Adipocyte (in vitro differentiated cells): ENCODE measurements at regions not wholly inside any gene's neighbourhood (a gene's known extent, or its start where the extent isn't known, plus 50 kb on each side); places are given as distances from the start of the nearest gene placed in this dataset.
"Not testable (repeated sequence)": the region's sequence is repeated elsewhere in the genome, so short reads cannot be mapped to it uniquely, and the experiment has no call there.

Experiments used
- DNase-seq: peaks from one replicate; pipeline ENCODE4 v3.0.0-alpha.2; 2015; ENCODE audit warnings: low read depth
- H3K27me3 ChIP-seq: replicated peaks from 2 replicates; pipeline ENCODE4 v1.7.0; 2013; ENCODE audit warnings: mild to moderate bottlenecking, low read length, moderate library complexity; ENCODE audit not compliant: control insufficient read depth, insufficient read depth
- H3K36me3 ChIP-seq: 2 replicates; pipeline ENCODE4 v1.7.0; 2013; ENCODE audit warnings: low read length, mild to moderate bottlenecking, moderate library complexity; ENCODE audit not compliant: control insufficient read depth, insufficient read depth, severe bottlenecking
- H3K4me1 ChIP-seq: 2 replicates; pipeline ENCODE4 v1.7.0; 2013; ENCODE audit warnings: mild to moderate bottlenecking, low read length, moderate library complexity; ENCODE audit not compliant: control insufficient read depth, insufficient read depth
- H3K4me3 ChIP-seq: 2 replicates; pipeline ENCODE4 v1.7.0; 2013; ENCODE audit warnings: mild to moderate bottlenecking, low read length, moderate library complexity
- H3K9ac ChIP-seq: 2 replicates; pipeline ENCODE4 v1.7.0; 2013; ENCODE audit warnings: mild to moderate bottlenecking, low read length, moderate library complexity
- H3K9me3 ChIP-seq: 2 replicates; pipeline ENCODE4 v1.7.0; 2013; ENCODE audit warnings: mild to moderate bottlenecking, low read length, moderate library complexity; ENCODE audit not compliant: control insufficient read depth

GRCh38 chr5:166883016-166883415 is 1408.4 kb upstream of the WWC1 start:
- no peak for DNase-seq
- H3K4me3 ChIP-seq: no peak overlapping the region
- H3K9ac ChIP-seq: no peak overlapping the region
- H3K27me3 ChIP-seq: no peaks in the 10 kb centered on the region
- H3K4me1 ChIP-seq: no peaks in the 10 kb centered on the region
- H3K36me3 ChIP-seq: no peaks in the 10 kb centered on the region
- H3K9me3 ChIP-seq: no peaks in the 10 kb centered on the region

GRCh38 chr5:166898166-166898565 is 1393.3 kb upstream of the WWC1 start:
- Histone ChIP-seq H3K9me3 (peaks cover 3% of the 10 kb centered on the region), H3K36me3 (no peaks in the 10 kb centered on the region), H3K27me3 (no peaks in the 10 kb centered on the region), H3K4me3 (no peak overlapping the region), H3K4me1 (no peaks in the 10 kb centered on the region), H3K9ac (no peak overlapping the region)
- no peak for DNase-seq

- Histone ChIP-seq H3K36me3 (no peaks in the 10 kb centered on the region), H3K9ac (no peak overlapping the region), H3K9me3 (no peaks in the 10 kb centered on the region), H3K27me3 (no peaks in the 10 kb centered on the region), H3K4me3 (no peak overlapping the region), H3K4me1 (no peaks in the 10 kb centered on the region)
- no peak for DNase-seq
These were observed 1392.1 kb upstream of the WWC1 start for GRCh38 chr5:166899343-166899742.

- peaks cover 5% of the 10 kb centered on the region for H3K4me1 ChIP-seq
- DNase-seq: no peak
- H3K9me3 ChIP-seq: no peaks in the 10 kb centered on the region
- no peaks in the 10 kb centered on the region for H3K27me3 ChIP-seq
- H3K36me3 ChIP-seq: no peaks in the 10 kb centered on the region
- H3K4me3 ChIP-seq: no peak overlapping the region
- no peak overlapping the region for H3K9ac ChIP-seq
These were observed 1386.9 kb upstream of the WWC1 start for GRCh38 chr5:166904571-166904970.

- Histone ChIP-seq H3K27me3 (no peaks in the 10 kb centered on the region), H3K36me3 (no peaks in the 10 kb centered on the region), H3K4me3 (no peak overlapping the region), H3K4me1 (peaks cover 5% of the 10 kb centered on the region), H3K9ac (no peak overlapping the region), H3K9me3 (no peaks in the 10 kb centered on the region)
- no peak for DNase-seq
These were observed 1384.3 kb upstream of the WWC1 start for GRCh38 chr5:166906991-166907713.

- no peaks in the 10 kb centered on the region for H3K27me3 ChIP-seq
- H3K4me1 ChIP-seq: peaks cover 5% of the 10 kb centered on the region
- no peak for DNase-seq
- H3K4me3 ChIP-seq: no peak overlapping the region
- H3K9me3 ChIP-seq: no peaks in the 10 kb centered on the region
- no peak overlapping the region for H3K9ac ChIP-seq
- H3K36me3 ChIP-seq: no peaks in the 10 kb centered on the region
These were observed 1382.4 kb upstream of the WWC1 start for GRCh38 chr5:166909040-166909439.

GRCh38 chr5:166909926-166910325 is 1381.5 kb upstream of the WWC1 start:
- no peak overlapping the region for H3K4me3 ChIP-seq
- peaks cover 5% of the 10 kb centered on the region for H3K4me1 ChIP-seq
- no peak for DNase-seq
- H3K9ac ChIP-seq: no peak overlapping the region
- no peaks in the 10 kb centered on the region for H3K36me3 ChIP-seq
- no peaks in the 10 kb centered on the region for H3K27me3 ChIP-seq
- no peaks in the 10 kb centered on the region for H3K9me3 ChIP-seq

- Histone ChIP-seq H3K9ac (no peak overlapping the region), H3K36me3 (no peaks in the 10 kb centered on the region), H3K9me3 (no peaks in the 10 kb centered on the region), H3K27me3 (no peaks in the 10 kb centered on the region), H3K4me1 (peaks cover 5% of the 10 kb centered on the region), H3K4me3 (no peak overlapping the region)
- DNase-seq: no peak
These were observed 1380.5 kb upstream of the WWC1 start for GRCh38 chr5:166910995-166911394.

- Histone ChIP-seq H3K4me3 (no peak overlapping the region), H3K9ac (no peak overlapping the region), H3K4me1 (no peaks in the 10 kb centered on the region), H3K27me3 (no peaks in the 10 kb centered on the region), H3K36me3 (no peaks in the 10 kb centered on the region), H3K9me3 (no peaks in the 10 kb centered on the region)
- DNase-seq: no peak
These were observed 1375.4 kb upstream of the WWC1 start for GRCh38 chr5:166916021-166916420.

- Histone ChIP-seq H3K9ac (no peak overlapping the region), H3K9me3 (peaks cover 4% of the 10 kb centered on the region), H3K36me3 (no peaks in the 10 kb centered on the region), H3K4me1 (no peaks in the 10 kb centered on the region), H3K27me3 (no peaks in the 10 kb centered on the region), H3K4me3 (no peak overlapping the region)
- no peak for DNase-seq
These were observed 1365.3 kb upstream of the WWC1 start for GRCh38 chr5:166926138-166926537.

GRCh38 chr5:166926806-166927475 is 1364.5 kb upstream of the WWC1 start:
- H3K9me3 ChIP-seq, DNase-seq, H3K27me3 ChIP-seq: not testable (repeated sequence)

More at GRCh38 chr5:166926806-166927475, 1364.5 kb upstream of the WWC1 start:
- not testable (repeated sequence) for H3K4me1 ChIP-seq, H3K4me3 ChIP-seq, H3K9ac ChIP-seq, H3K36me3 ChIP-seq
